GM21576 (cell line): ENCODE measurements at regions not wholly inside any gene's neighbourhood (a gene's known extent, or its start where the extent isn't known, plus 50 kb on each side); places are given as distances from the start of the nearest gene placed in this dataset.
"Not testable (repeated sequence)": the region's sequence is repeated elsewhere in the genome, so short reads cannot be mapped to it uniquely, and the experiment has no call there.

Source experiments
- ATAC-seq: cut with Tn5 transposase; IDR thresholded peaks from one replicate; pipeline ENCODE4 v1.9.1; 2021; ENCODE audit warnings: mild to moderate bottlenecking, moderate library complexity; ENCODE audit not compliant: unreplicated experiment

DNA sequence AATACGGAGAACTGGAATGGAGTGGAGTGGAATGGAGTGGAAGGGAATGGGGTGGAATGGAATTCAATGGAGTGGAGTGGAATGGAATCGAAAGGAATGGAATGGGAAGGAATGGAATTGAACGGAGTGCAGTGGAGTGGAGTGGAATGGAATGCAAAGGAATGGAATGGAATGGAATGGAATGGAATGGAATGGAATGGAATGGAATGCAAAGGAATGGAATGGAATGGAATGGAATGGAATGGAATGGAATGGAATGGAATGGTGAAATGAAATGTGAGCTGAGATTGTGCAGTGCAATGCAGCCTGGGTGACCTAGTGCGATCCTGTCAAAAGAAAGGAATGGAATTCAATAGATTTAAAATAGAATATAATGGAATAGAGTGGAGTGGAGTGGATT lies 357.3 kb upstream of the WSB1 start:
- not testable (repeated sequence) for ATAC-seq

DNA sequence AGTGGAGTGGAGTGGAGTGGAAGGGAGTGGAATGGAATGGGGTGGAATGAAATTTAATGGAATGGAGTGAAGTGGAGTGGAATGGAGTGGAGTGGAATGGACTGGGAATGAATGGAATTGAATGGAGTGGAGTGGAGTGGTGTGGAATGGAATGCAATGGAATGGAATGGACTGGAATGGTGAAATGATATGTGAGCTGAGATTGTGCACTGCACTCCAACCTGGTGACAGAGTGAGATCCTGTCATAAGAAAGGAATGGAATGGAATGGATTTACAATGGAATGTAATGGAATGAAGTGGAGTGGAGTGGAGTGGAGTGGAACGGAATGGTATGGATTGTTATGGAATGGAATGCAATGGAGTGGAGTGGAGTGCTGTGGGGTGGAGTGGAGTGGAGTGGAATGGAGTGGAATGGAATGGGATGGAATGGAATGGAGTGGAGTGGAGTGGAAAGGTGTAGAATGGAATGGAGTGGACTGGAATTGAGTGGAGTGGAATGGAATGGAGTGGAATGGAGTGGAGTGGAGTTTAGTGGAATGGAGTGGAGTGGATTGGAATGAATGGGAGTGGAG lies 356.1 kb upstream of the WSB1 start:
- ATAC-seq, result not testable (repeated sequence)

DNA sequence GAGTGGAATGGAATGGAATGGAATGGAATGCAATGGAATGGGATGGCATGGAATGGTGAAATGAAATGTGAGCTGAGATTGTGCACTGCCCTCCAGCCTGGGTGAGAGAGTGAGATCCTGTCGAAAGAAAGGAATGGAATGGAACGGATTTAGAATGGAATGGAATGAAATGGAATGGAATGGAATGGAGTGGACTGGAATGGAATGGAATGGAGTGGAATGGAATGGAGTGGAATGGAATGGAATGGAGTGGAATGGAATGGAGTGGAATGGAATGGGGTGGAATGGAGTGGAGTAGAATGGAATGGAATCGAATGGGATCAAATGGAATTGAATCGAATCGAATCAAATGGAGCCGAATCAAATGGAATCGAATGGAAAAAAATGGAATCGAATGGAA lies 354.2 kb upstream of the WSB1 start:
- ATAC-seq, result not testable (repeated sequence)

DNA sequence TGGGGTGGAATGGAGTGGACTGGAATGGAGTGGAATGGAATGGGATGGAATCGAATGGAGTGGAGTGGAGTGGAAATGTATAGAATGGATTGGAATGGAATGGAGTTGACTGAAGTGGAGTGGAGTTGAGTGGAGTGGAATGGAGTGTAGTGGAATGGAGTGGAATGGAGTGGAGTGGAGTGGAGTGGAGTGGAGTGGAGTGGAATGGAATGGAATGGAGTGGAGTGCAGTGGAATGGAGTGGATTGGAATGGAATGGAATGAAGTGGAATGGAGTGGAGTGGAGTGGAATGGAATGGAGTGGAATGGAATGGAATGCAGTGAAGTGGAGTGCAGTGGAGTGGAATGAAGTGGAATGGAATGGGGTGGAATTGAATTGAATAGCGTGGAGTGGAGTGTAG lies 353.3 kb upstream of the WSB1 start:
- ATAC-seq, result not testable (repeated sequence)

DNA sequence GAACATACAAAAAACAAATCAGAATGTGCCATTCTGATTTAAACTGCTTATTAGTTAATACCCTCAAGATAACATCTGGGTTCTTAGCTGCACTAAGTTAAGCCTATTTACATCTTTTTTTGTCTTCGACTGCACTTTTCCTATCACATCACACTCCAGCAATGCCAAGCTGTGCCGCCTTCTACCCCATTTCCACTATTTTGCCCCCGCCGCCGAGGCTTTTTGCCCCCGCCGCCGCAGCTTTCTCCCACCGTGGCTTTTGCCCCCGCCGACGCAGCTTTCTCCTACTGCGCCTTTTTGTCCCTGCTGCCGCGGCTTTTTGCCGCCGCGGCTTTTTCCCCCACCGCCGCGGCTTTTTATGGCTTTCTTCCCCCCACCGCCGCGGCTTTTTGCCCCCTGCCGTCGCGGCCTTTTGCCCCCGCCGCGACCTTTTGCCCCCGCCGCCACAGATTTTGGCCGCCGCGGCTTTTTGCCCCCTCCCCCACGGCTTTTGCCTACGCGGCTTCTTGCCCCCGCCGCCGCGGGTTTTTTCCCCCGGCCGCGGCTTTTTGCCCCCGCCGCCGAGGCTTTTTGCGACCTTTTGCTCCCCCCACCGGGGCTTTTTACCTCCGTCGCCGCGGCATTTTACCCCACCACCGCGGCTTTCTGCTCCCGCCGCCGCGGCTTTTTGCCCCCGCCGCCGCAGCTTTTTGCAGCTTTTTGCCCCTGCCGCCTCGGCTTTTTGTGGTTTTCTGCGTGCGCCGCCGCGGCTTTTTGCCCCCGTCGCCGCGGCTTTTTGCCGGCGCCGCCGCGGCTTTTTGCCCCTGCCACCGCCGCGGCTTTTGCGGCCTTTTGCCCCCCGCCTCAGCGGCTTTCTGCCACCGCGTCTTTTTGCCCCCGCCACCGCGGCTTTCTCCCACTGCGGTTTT lies 331.4 kb upstream of the WSB1 start:
- no peak for ATAC-seq

DNA sequence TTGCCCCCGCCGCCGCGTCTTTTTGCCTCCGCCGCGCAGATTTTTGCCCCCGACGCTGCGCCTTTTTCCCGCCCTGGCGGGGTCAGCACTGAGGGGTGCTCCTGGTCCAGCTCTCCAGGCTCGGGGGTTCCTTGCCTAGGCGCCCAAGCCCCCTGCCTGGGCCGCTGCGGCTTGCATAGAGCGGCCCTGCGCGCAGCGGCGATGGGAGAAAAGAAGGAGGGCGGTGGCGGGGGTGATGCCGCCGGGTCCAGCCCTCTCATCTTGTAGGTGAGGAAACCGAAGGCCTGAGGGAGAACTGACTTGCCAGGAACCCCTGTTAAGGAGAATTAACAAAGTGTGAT lies 330.8 kb upstream of the WSB1 start:
- no peak for ATAC-seq

DNA sequence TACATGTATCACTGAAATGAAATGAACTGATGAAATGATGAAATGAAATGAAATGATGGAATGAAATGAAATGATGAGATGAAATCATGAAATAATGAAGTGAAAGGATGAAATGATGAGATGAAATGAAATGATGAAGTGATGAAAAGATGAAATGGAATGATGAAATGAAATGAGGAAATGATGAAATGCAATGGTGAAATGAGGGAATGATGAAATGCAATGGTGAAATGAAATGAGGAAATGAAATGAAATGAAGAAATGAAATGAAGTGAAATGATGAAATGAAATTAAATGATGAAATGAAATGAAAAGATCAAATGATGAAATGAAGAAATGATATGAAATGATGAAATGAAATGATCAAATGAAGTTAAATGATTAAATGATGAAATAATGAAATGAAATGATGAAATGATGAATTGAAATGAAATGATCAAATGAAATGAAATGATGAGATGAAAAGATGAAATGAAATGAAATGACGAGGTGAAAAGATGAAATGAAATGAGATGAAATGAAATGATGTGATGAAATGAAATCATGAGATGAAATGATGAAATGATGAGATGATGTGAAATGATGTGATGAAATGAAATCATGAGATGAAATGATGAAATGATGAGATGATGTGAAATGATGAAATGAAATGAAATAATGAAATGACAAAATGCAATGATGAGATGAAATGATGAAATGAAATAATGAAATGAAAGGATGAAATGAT lies 327.9 kb upstream of the WSB1 start:
- ATAC-seq, result not testable (repeated sequence)

DNA sequence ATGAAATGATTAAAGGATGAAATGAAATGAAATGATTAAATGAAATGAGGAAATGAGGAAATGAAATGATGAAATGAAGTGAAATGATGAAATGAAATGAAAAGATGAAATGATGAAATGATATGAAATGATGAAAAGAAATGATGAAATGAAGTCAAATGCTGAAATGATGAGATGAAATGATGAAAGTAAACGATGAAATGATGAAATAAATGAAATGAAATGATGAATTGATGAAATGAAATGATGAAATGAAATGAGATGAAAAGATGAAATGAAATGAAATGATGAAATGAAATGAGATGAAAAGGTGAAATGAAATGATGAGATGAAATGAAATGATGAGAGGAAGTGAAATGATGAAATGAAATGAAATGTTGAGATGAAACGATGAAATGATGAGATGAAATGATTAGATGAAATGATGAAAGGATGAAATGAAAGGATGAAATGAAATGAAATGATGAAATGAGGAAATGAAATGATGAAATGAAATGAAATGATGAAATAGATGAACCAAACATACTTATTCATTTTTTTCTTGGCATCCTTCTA lies 327.2 kb upstream of the WSB1 start:
- not testable (repeated sequence) for ATAC-seq

DNA sequence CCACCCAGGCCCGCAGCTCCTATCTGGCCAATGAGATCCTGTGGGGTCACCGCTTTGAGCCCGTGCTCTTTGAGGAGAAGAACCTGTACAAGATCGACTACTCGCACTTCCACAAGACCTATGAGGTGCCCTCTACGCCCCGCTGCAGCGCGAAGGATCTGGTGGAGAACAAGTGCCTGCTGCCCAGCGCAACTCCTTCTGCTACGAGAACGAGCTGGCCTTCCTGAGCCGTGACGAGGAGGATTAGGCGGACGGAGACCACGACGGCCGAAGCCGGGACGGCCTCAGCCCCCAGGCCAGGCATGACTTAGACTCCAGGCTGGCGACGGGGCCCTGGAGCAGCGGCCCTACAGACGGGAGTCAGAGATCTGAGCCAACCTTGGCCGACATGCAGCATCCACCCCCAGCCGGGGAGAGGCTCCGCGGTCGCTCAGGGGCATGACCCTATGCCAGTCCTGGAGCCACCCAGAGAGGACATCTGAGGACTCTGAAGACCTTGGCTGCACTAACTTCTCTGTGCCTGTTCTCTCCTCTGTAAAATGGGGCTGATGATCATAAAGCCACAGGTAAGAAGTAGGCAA lies 312.0 kb upstream of the WSB1 start:
- not testable (repeated sequence) for ATAC-seq

DNA sequence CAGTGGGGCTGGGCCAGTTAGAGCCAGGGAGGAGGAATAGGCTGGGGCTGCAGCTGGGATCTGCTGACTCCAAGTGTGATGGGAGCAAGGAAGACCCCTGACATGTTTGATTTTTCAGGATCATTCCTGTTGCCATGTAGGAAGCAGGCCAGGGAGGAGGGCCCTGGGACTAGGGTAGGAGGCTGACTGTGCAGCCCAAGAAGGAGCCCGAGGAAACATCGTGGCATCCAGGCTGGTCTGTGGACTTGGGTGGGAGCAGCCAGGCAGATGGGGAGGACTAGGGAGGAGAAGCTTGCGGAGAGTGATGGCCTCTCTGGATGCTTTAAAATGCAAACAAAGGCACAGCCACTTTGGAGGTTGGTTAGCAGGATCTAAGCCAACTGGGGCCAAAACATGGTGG lies 311.4 kb upstream of the WSB1 start:
- ATAC-seq, result not testable (repeated sequence)

DNA sequence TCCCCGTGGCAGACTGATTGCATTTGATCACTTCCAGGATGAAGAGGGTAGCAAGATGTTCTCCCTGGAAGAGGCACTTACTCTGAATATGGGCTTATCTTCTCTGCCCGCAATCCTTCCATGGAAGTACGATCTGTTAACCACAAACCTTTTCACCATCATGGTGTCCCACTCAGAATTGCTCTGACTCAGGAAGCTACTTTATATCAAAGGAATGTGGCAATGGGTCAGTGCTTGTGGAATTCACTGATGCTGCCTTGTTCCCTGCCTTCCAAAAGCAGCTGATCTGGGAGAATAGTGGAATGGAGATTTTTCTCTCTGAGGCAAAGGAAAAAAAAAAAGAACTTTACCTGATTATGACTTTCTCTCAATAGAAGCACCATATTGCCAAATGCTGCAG lies 306.1 kb upstream of the WSB1 start:
- ATAC-seq, result not testable (repeated sequence)

DNA sequence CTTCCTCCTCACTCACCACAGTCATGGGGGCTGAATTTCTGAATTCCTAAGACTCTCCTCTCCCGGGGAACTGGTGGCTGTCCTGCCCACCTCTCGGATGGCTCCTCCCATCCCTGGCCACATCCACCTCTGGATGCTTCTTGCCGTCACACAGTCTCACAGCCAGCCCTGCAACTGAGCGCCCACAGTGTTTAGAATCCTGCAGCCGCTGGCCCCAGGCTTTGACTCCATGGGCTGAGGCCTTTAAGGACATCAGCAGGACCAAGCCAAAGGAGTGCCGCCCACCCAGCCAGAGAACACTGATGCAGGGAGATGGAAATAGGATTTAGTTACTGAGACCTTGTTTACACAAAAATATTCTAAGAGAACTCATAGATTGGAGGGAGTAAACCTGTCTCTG lies 299.3 kb upstream of the WSB1 start:
- not testable (repeated sequence) for ATAC-seq

DNA sequence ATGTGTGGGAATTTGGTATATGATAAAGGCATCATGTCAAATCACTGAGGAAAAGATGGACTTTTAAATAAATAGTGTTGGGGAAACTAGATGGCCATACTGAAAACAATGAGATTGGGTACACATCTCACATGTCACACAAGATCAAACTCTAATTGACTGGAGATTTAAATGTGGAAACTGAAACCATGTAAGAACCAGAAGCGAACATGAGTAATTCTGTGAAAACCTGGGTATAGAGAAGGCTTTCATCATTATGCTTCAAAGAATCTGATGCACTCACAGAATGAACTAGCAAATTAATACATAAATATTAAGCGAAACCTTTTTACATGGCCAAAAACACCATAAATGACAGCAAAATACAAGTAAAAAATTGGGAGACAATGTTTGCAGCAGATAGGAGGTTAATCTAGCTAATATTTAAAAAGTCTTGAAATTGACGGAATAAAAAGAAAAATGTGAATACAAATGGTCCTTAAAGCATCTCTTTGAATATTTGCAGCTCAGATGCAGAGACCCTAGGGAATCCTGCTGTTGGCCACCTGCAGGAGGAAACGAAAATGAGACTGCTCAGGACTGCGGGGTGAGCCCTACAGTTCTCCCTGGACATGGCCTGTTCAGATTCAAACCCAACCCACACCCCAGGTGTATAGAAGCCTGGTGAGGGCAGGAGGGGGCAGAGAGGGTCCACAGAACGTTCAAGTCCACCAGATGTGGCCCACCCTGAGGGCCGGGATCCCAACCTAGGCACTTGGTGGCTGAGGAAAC lies 297.6 kb upstream of the WSB1 start:
- not testable (repeated sequence) for ATAC-seq

DNA sequence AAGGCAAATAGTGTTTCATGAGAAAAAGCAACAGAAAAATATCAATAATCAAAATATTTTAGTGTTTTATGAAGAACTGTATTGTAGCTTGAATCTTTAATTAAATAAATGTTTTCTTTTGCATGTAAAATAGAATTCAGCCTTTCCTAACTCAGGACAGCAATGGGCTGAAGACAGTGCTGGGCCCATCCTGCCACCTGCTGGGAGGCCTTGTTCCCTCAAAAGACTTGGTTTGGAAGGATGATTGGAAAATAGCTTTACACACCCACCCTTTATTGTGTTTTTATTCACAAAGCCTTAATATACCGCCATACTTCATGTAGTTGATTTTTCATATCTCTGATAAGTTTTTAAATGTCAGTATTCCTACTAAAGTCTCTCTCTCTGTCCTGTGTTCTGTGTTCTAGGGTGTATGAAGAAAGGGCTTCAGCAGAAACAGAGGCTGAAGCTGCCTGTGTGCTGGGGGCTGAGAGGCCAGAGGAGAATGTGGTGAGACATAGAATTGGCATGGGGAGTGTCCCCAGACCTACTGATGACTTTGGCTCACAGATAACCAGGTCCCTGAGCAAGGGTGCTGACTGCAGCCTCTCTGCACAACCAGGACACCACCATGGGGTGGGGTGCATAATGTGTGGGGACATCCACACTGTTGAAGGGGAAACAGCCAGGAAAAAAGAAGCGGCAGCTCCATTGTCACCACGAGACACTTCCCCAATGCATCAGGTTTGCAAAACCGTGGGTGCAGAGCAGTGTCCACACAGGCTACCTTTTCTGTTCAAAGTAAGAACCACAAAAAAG lies 286.0 kb upstream of the WSB1 start:
- ATAC-seq, result not testable (repeated sequence)

DNA sequence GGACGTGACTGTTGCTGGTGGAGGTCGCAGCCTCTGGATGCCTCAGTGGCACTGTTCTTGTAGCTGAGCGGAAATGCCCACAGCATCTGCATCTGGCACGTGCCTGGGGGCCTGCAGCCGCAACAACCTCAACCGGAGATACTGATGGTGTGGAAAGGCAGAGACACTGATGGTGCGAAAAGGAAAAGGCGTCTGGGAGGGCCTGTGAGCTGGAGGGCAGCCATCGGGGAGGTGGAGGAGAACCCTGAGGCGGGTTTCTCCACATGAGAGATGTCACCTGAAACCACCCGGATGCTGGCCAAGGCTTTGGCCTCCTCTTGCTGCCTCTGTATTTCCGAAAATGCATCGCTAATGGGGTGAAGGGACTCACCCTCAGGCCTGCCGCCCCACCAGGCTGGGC lies 284.8 kb upstream of the WSB1 start:
- no peak for ATAC-seq

DNA sequence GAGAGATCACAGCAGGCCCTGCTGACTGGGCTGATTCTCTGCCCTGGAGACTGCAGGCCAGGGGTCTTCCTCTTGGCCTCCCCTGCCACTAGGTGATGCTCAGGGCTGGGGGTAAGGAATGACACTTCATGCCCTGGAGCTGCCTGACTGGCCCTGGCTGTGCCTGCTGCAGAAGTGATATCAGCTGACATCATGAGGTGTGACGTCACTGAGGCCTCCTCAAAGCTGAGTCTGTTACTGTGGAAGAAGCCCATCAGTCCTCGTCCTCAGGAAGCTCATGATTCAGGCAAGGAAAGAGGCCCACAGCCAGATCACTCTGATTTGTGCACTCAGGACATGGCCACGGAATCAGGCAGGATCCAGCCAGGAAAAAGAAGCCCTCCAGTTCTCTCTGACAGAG lies 283.8 kb upstream of the WSB1 start:
- ATAC-seq, result not testable (repeated sequence)

DNA sequence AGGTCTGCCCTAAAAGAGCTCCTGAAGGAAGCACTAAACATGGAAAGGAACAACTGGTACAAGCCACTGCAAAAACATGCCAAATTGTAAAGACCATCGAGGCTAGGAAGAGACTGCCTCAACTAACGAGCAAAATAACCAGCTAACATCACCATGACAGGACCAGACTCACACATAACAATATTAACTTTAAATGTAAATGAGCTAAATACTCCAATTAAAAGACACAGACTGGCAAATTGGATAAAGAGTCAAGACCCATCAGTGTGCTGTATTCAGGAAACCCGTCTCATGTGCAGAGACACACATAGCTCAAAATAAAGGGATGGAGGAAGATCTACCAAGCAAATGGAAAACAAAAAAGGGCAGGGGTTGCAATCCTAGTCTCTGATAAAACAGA lies 263.4 kb upstream of the WSB1 start:
- not testable (repeated sequence) for ATAC-seq

DNA sequence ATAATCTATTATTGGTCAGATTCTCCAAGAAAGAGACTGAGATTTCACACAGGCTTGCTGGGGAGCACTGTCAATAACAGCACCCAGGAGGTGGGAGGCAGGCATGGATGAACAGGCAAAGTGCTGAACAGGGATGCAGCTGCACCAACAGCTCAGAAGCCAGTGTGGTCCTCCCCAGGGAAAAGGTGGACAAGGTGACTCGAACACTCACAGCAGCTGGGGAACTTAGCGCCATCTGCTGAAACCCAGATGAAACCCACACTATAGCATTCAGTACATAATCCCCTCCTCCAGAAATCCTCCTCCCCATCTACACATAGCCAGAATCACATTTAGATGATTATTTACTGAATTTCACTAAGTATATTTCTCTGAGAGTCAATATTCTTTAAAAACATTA lies 255.2 kb upstream of the WSB1 start:
- ATAC-seq, result no peak

DNA sequence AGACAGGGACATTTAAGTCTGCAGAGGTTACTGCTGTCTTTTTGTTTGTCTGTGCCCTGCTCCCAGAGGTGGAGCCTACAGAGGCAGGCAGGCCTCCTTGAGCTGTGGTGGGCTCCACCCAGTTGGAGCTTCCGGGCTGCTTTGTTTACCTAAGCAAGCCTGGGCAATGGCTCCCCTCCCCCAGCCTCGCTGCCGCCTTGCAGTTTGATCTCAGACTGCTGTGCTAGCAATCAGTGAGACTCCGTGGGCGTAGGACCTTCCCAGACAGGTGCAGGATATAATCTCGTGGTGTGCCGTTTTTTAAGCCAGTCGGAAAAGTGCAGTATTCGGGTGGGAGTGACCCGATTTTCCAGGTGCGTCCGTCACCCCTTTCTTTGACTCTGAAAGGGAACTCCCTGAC lies 248.9 kb upstream of the WSB1 start:
- ATAC-seq, result not testable (repeated sequence)
